ENCODE measurements at regions not wholly inside any gene's neighbourhood (a gene's known extent, or its start where the extent isn't known, plus 50 kb on each side); places are given as distances from the start of the nearest gene placed in this dataset.
A peak's percentile ranks its signal among the peaks of the same experiment; 100 is the strongest.
"Not testable (repeated sequence)": the region's sequence is repeated elsewhere in the genome, so short reads cannot be mapped to it uniquely, and the experiment has no call there.

DNA sequence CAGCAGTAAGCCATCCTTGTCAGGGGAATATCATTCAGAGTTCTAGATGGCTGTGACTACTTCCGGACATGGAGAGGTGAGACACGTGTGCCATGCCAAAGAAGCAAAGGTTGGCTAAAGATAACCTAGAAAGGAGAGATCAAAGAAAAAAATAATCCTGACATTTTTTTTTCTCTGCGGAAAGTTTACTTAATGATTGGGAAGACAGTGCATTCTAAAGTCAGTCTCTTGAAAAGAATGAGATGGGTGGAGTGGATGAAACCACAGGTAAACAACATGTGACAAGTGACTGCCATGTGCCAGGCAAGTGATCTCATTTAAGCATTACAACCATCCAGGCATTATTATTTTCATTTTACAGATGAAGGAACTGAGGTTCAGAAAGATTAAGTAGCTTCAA lies 436.6 kb downstream of the SOX2 start:
- Mint-ChIP-seq H3K27me3 (peaks cover 19% of the 10 kb centered on the region), H3K36me3 (ENCODE audit: insufficient read depth) (peaks cover 4% of the 10 kb centered on the region), H3K27ac (no peak overlapping the region), H3K4me1 (ENCODE audit: low read depth) (no peaks in the 10 kb centered on the region), H3K9me3 (ENCODE audit: low read depth) (peaks cover 15% of the 10 kb centered on the region), H3K4me3 (ENCODE audit: low read depth) (no peak overlapping the region)
- no peak for DNase-seq (ENCODE audit: low spot score, unreplicated experiment)
- no peak for TF ChIP-seq CTCF (IDR thresholded peaks at IDR 0.05; ENCODE audit: unreplicated experiment)

DNA sequence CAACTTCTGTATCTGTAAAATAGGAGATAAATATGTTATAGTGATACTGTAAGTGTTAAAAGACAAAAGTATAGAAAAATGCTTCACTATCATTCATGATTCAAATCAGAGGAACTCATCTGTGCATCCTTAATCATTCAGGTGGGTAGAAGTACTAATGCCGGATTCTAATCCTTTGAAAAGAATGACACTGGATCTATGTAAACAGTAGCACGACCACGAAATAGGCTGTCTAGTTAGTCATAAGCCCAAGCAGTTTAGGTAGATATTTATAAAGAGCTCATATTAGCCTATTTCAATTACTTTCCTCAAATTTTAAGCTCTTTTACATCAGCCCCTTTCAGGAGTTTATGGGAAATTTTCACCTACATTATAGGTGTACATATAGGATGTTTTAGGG lies 437.9 kb downstream of the SOX2 start:
- TF ChIP-seq CTCF (IDR thresholded peaks at IDR 0.05; ENCODE audit: unreplicated experiment), result no peak
- Mint-ChIP-seq H3K4me3 (ENCODE audit: low read depth) (no peak overlapping the region), H3K4me1 (ENCODE audit: low read depth) (no peaks in the 10 kb centered on the region), H3K9me3 (ENCODE audit: low read depth) (peaks cover 18% of the 10 kb centered on the region), H3K36me3 (ENCODE audit: insufficient read depth) (peaks cover 4% of the 10 kb centered on the region), H3K27me3 (peaks cover 21% of the 10 kb centered on the region), H3K27ac (no peak overlapping the region)
- no peak for DNase-seq (ENCODE audit: low spot score, unreplicated experiment)

- H3K27ac Mint-ChIP-seq, result not testable (repeated sequence)
Measured at GRCh38 chr3:182156326-182156725, 444.6 kb downstream of the SOX2 start.

DNA sequence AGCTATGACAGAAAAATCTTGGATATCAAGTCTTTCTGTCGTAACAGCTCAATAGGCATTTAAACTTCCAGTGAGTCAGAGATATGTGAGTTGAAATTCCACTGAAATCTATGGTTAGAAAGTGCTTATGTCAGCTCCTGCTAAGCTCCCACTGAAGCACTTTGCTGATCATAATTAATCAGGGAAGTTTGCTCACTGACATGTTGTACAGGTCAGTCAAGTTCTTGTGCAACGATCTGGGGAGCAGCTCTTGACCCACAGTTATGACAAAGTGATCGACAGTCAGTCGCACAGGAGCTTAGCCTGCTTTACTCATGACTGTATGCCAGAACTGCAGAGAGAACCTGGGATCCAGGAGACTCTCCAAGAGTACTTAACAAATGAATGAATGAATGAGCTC lies 453.5 kb downstream of the SOX2 start:
- Mint-ChIP-seq H3K4me3 (ENCODE audit: low read depth) (no peak overlapping the region), H3K27me3 (peaks cover 32% of the 10 kb centered on the region), H3K27ac (peak overlapping the region; percentile 12), H3K36me3 (ENCODE audit: insufficient read depth) (no peaks in the 10 kb centered on the region), H3K4me1 (ENCODE audit: low read depth) (peaks cover 7% of the 10 kb centered on the region), H3K9me3 (ENCODE audit: low read depth) (no peaks in the 10 kb centered on the region)
- no peak for TF ChIP-seq CTCF (IDR thresholded peaks at IDR 0.05; ENCODE audit: unreplicated experiment)
- no peak for DNase-seq (ENCODE audit: low spot score, unreplicated experiment)

More at GRCh38 chr3:182156326-182156725, 444.6 kb downstream of the SOX2 start:
- H3K4me1 Mint-ChIP-seq (ENCODE audit: low read depth); H3K36me3 Mint-ChIP-seq (ENCODE audit: insufficient read depth); H3K4me3 Mint-ChIP-seq (ENCODE audit: low read depth); DNase-seq (ENCODE audit: low spot score, unreplicated experiment): not testable (repeated sequence)
- Mint-ChIP-seq H3K9me3 (ENCODE audit: low read depth) (peaks cover 13% of the 10 kb centered on the region), H3K27me3 (peaks cover 20% of the 10 kb centered on the region)

- no peak for TF ChIP-seq CTCF (IDR thresholded peaks at IDR 0.05; ENCODE audit: unreplicated experiment)
- no peak overlapping the region for H3K4me3 Mint-ChIP-seq (ENCODE audit: low read depth)
- H3K27ac Mint-ChIP-seq, result no peak overlapping the region
- no peaks in the 10 kb centered on the region for H3K36me3 Mint-ChIP-seq (ENCODE audit: insufficient read depth)
- peaks cover 2% of the 10 kb centered on the region for H3K4me1 Mint-ChIP-seq (ENCODE audit: low read depth)
- no peaks in the 10 kb centered on the region for H3K9me3 Mint-ChIP-seq (ENCODE audit: low read depth)
- peaks cover 20% of the 10 kb centered on the region for H3K27me3 Mint-ChIP-seq
- DNase-seq (ENCODE audit: low spot score, unreplicated experiment), result no peak
Measured at GRCh38 chr3:182172534-182172933, 460.8 kb downstream of the SOX2 start.

DNA sequence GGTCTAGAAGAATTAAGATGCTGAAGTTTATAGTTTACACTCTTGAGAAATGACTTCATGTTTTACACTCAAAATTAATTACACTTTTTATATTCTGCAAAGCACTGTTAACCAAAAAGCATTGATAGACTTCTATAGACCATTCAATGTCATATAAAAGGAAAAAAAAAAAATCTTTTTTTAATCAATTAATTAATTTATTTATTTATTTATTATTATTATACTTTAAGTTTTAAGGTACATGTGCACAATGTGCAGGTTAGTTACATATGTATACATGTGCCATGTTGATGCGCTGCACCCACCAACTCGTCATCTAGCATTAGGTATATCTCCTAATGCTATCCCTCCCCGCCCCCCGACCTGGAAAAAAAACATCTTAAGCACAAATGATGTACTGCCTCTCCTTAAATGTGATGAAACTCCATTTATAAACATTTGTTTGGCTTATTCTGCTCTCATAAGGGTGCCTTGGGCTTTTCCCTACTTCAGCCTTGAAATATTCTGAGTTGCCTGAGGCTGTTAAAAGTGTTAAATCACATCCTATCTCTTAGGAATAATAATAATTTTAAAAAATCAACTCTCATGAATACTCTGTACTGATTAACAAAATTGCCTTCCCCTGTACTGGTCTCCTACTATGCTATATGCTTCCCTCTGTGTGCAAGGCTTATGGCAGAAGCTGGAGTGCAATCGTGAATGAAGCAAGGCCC lies 466.9 kb downstream of the SOX2 start:
- H3K27ac Mint-ChIP-seq, result no peak overlapping the region
- no peak for DNase-seq (ENCODE audit: low spot score, unreplicated experiment)
- peaks cover 51% of the 10 kb centered on the region for H3K27me3 Mint-ChIP-seq
- H3K9me3 Mint-ChIP-seq (ENCODE audit: low read depth), result no peaks in the 10 kb centered on the region
- H3K4me1 Mint-ChIP-seq (ENCODE audit: low read depth), result peaks cover 30% of the 10 kb centered on the region
- no peak overlapping the region for H3K4me3 Mint-ChIP-seq (ENCODE audit: low read depth)
- TF ChIP-seq CTCF (IDR thresholded peaks at IDR 0.05; ENCODE audit: unreplicated experiment), result no peak
- H3K36me3 Mint-ChIP-seq (ENCODE audit: insufficient read depth), result no peaks in the 10 kb centered on the region

Measured in progenitor cell of endocrine pancreas (in vitro differentiated cells).